ENCODE measurements at regions not wholly inside any gene's neighbourhood (a gene's known extent, or its start where the extent isn't known, plus 50 kb on each side); places are given as distances from the start of the nearest gene placed in this dataset.

- TF ChIP-seq, protein P1, sequence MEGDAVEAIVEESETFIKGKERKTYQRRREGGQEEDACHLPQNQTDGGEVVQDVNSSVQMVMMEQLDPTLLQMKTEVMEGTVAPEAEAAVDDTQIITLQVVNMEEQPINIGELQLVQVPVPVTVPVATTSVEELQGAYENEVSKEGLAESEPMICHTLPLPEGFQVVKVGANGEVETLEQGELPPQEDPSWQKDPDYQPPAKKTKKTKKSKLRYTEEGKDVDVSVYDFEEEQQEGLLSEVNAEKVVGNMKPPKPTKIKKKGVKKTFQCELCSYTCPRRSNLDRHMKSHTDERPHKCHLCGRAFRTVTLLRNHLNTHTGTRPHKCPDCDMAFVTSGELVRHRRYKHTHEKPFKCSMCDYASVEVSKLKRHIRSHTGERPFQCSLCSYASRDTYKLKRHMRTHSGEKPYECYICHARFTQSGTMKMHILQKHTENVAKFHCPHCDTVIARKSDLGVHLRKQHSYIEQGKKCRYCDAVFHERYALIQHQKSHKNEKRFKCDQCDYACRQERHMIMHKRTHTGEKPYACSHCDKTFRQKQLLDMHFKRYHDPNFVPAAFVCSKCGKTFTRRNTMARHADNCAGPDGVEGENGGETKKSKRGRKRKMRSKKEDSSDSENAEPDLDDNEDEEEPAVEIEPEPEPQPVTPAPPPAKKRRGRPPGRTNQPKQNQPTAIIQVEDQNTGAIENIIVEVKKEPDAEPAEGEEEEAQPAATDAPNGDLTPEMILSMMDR (IDR thresholded peaks at IDR 0.05), result no peak
- TF ChIP-seq POLR2A (IDR thresholded peaks at IDR 0.05), result no peak
These were observed 107.3 kb upstream of the STT3B start for GRCh38 chr3:31425401-31425800.

Data from Peyer's patch (tissue), 4 donors.